22Rv1 (cell line): ENCODE measurements at regions not wholly inside any gene's neighbourhood (a gene's known extent, or its start where the extent isn't known, plus 50 kb on each side); places are given as distances from the start of the nearest gene placed in this dataset.
"Not testable (repeated sequence)": the region's sequence is repeated elsewhere in the genome, so short reads cannot be mapped to it uniquely, and the experiment has no call there.

Source experiments
- H3K27ac ChIP-seq: fragments of 450-650 bp; 2 replicates; pipeline ENCODE4 v1.5.1; 2017
- CTCF ChIP-seq: fragments of 450-650 bp; IDR thresholded peaks from 2 replicates; pipeline ENCODE4 v1.5.1; 2017; ENCODE audit warnings: mild to moderate bottlenecking
- ZFX ChIP-seq: fragments of 450-650 bp; IDR thresholded peaks from 2 replicates; pipeline ENCODE4 v1.6.1; 2017; ENCODE audit warnings: antibody characterized with exemption, borderline replicate concordance

GRCh38 chrX:111041018-111041462 is 55.0 kb upstream of the PAK3 start:
- TF ChIP-seq ZFX: no peak
- TF ChIP-seq CTCF: no peak
- H3K27ac ChIP-seq: no peak overlapping the region

DNA sequence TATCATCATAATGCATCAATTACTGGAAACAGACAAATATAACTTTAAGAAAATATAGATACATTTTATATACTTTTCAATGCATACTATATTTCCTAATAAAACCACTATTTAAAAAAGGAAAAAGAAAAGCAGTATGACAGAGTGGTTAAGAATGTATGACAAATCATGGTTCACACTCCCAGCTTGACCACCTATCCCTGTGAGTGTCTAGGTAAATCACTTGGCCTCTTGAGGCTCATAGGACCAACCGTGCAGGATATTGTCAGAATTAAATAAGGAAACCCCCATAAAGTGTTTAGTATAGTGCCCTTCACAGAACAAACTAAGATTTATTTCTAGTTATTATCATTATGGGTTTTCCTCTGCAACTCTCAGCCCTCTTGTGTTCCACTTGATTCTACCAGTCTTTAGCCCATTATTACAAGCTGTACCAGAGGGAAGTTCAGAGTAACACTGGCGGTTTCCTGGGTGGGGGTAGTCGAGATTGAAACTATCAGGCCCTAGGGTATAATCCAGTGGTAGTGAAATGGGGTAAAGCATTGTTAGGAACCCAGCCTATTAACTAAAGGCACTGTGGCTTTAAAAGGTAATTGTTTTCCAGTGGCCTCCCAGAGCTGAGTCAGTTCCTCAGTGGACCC is 55.5 kb upstream of the PAK3 start:
- TF ChIP-seq ZFX (no peak), CTCF (no peak)
- H3K27ac ChIP-seq: no peak overlapping the region

DNA sequence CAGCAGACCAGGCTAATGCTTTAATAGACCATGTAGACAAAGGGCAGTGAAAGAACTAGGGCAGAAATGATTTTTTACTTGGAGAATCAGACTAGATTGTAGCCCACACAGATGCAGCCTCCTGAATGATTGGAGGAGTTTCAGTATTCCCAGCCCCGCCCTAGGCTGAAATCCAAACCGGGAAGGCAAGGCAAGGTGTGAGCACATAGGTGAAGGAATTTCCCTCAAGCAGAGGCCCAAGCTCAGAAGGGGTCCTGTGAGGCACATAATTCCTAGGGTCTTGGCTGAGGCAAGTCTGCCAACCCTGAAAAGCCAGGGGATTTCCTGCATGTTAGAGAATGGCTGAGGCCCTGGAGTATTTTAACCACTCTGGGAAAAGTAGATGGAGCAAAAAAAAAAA is 56.4 kb upstream of the PAK3 start:
- TF ChIP-seq ZFX (no peak), CTCF (no peak)
- no peak overlapping the region for H3K27ac ChIP-seq

DNA sequence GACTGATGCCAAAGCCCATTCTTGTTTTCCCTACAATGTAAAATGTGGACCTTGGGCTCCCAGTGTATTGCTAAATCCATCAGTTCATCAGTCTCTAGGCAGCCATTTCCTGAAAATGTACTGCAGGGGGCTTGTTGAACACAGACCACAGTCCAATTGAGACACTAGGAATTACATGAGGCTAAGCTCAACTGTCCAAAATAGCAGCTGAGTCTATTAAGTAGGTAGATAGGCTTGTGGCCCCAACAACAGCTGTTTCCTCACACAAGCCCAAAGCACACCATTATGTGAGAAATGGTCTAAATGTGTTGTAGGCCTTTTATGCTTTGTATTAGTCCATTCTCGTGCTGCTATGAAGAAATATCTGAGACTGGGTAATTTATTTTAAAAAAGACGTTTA is 60.0 kb upstream of the PAK3 start:
- H3K27ac ChIP-seq: no peak overlapping the region
- TF ChIP-seq ZFX: no peak
- TF ChIP-seq CTCF: no peak

- TF ChIP-seq ZFX (no peak), CTCF (no peak)
- no peak overlapping the region for H3K27ac ChIP-seq
Measured at GRCh38 chrX:111035256-111035655, 60.7 kb upstream of the PAK3 start.

DNA sequence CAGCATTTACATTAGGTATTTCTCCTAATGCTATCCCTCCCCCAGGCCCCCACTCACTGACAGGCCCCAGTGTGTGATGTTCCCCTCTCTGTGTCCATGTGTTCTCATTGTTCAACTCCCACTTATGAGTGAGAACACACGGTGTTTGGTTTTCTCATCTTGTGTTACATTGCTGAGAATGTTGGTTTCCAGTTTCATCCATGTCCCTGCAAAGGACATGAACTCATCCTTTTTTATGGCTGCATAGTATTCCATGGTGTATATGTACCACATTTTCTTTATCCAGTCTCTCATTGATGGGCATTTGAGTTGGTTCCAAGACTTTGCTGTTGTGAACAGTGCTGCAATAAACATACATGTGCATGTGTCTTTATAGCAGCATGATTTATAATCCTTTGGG is 73.0 kb upstream of the PAK3 start:
- H3K27ac ChIP-seq: not testable (repeated sequence)

DNA sequence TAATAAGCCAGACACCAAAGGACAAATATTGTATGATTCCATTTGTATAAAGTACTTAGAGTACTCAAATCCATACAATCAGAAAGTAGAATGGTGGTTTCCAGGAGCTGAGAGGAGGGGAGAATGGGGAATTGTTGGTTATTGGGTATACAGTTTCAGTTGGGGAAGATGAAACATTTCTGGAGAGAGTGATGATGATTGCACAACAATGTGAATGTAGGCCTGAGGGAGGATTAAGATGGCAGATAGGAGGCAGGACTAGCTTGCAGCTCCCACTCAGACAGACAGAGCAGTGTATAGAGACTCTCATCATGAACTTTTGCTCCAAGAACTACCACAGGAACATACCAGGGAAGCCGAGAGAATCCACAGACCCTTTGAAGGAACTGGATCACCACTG is 75.7 kb upstream of the PAK3 start:
- TF ChIP-seq CTCF (no peak), ZFX (no peak)
- H3K27ac ChIP-seq: no peak overlapping the region
